ENCODE measurements at regions not wholly inside any gene's neighbourhood (a gene's known extent, or its start where the extent isn't known, plus 50 kb on each side); places are given as distances from the start of the nearest gene placed in this dataset.

GRCh38 chr16:51242296-51242994 lies 91.4 kb upstream of the SALL1 start:
- in situ Hi-C loops (cut with MboI; ENCODE audit: low pct_ligation_motif_present in 1 of 4, low pct_unique_long_range_greater_than_20kb in 1 of 4, low sequenced_read_pairs in 3 of 4) (no loop called here), intact Hi-C loops (cut with DNase I; ENCODE audit: low total_unique reads) (no loop called here)
- Histone ChIP-seq H3K27ac (no peak overlapping the region), H3K27me3 (peaks cover 35% of the 10 kb centered on the region), H3K4me3 (no peak overlapping the region), H3K36me3 (no peaks in the 10 kb centered on the region), H3K4me1 (peaks cover 0 to 4% (median 0%) of the 10 kb centered on the region in 4 donors), H3K9me3 (no peaks in the 10 kb centered on the region)
- DNase-seq, result no peak
- 54 to 67% methylated on average over 1 to 3 of the region's 3 CpGs for WGBS, 2 donors (ENCODE audit: low coverage in 1 of 2)
- no peak for TF ChIP-seq POLR2A (IDR thresholded peaks at IDR 0.05)
- TF ChIP-seq CTCF (IDR thresholded peaks at IDR 0.05), result no peak
- no peak for TF ChIP-seq POLR2AphosphoS5 (IDR thresholded peaks at IDR 0.05)
- no peak for TF ChIP-seq EP300 (IDR thresholded peaks at IDR 0.05; ENCODE audit: low read depth)

- DNase-seq, result no peak
- intact Hi-C loops (cut with DNase I; ENCODE audit: low total_unique reads) (no loop called here), in situ Hi-C loops (cut with MboI; ENCODE audit: low pct_ligation_motif_present in 1 of 4, low pct_unique_long_range_greater_than_20kb in 1 of 4, low sequenced_read_pairs in 3 of 4) (no loop called here)
- peaks cover 0 to under 1% (median 0%) of the 10 kb centered on the region in 4 donors for H3K4me1 ChIP-seq
- 79 to 89% methylated on average over 2 of the region's 2 CpGs for WGBS, 2 donors (ENCODE audit: low coverage in 1 of 2)
- TF ChIP-seq CTCF (IDR thresholded peaks at IDR 0.05), result no peak
- no peak for TF ChIP-seq POLR2AphosphoS5 (IDR thresholded peaks at IDR 0.05)
- TF ChIP-seq POLR2A (IDR thresholded peaks at IDR 0.05), result no peak
- no peak for TF ChIP-seq EP300 (IDR thresholded peaks at IDR 0.05; ENCODE audit: low read depth)
- peaks cover 20% of the 10 kb centered on the region for H3K27me3 ChIP-seq
- H3K36me3 ChIP-seq, result no peaks in the 10 kb centered on the region
- H3K9me3 ChIP-seq, result no peaks in the 10 kb centered on the region
- H3K27ac ChIP-seq, result no peak overlapping the region
- H3K4me3 ChIP-seq, result no peak overlapping the region
Measured at GRCh38 chr16:51239196-51239595, 88.1 kb upstream of the SALL1 start.

- in situ Hi-C loops (cut with MboI; ENCODE audit: low pct_ligation_motif_present in 1 of 4, low pct_unique_long_range_greater_than_20kb in 1 of 4, low sequenced_read_pairs in 3 of 4) (no loop called here), intact Hi-C loops (cut with DNase I; ENCODE audit: low total_unique reads) (no loop called here)
- Histone ChIP-seq H3K36me3 (no peaks in the 10 kb centered on the region), H3K27ac (no peak overlapping the region), H3K27me3 (peaks cover 19% of the 10 kb centered on the region), H3K4me3 (no peak overlapping the region), H3K4me1 (no peaks in the 10 kb centered on the region), H3K9me3 (no peaks in the 10 kb centered on the region)
- DNase-seq, result no peak
- TF ChIP-seq CTCF (IDR thresholded peaks at IDR 0.05), result no peak
- no peak for TF ChIP-seq EP300 (IDR thresholded peaks at IDR 0.05; ENCODE audit: low read depth)
- no peak for TF ChIP-seq POLR2AphosphoS5 (IDR thresholded peaks at IDR 0.05)
- no peak for TF ChIP-seq POLR2A (IDR thresholded peaks at IDR 0.05)
- WGBS, 2 donors (ENCODE audit: low coverage in 1 of 2), result 18 to 40% methylated on average over 3 to 6 of the region's 6 CpGs
Measured at GRCh38 chr16:51237861-51238378, 86.8 kb upstream of the SALL1 start.

GRCh38 chr16:51237207-51237606 lies 86.1 kb upstream of the SALL1 start:
- intact Hi-C loops (cut with DNase I; ENCODE audit: low total_unique reads) (no loop called here), in situ Hi-C loops (cut with MboI; ENCODE audit: low pct_ligation_motif_present in 1 of 4, low pct_unique_long_range_greater_than_20kb in 1 of 4, low sequenced_read_pairs in 3 of 4) (no loop called here)
- TF ChIP-seq CTCF (IDR thresholded peaks at IDR 0.05) (no peak), EP300 (IDR thresholded peaks at IDR 0.05; ENCODE audit: low read depth) (no peak), POLR2A (IDR thresholded peaks at IDR 0.05) (no peak), POLR2AphosphoS5 (IDR thresholded peaks at IDR 0.05) (no peak)
- H3K4me3 ChIP-seq, result no peak overlapping the region
- WGBS, 2 donors (ENCODE audit: low coverage in 1 of 2), result 61% methylated on average over 2 of the region's 2 CpGs; no CpG with 5 or more reads in 1 of the 2 donors
- H3K27me3 ChIP-seq, result peaks cover 12% of the 10 kb centered on the region
- no peaks in the 10 kb centered on the region for H3K36me3 ChIP-seq
- H3K4me1 ChIP-seq, result no peaks in the 10 kb centered on the region
- H3K27ac ChIP-seq, result no peak overlapping the region
- DNase-seq, result no peak
- no peaks in the 10 kb centered on the region for H3K9me3 ChIP-seq

Data from transverse colon (tissue), 4 donors.